OCI-LY1 (cell line): ENCODE measurements at regions not wholly inside any gene's neighbourhood (a gene's known extent, or its start where the extent isn't known, plus 50 kb on each side); places are given as distances from the start of the nearest gene placed in this dataset.

Experiments
- H2AFZ ChIP-seq: fragments of 200-600 bp; sonication (generic), shearing (Covaris generic); 2 replicates; pipeline ENCODE4 v1.6.0; 2014; ENCODE audit warnings: antibody characterized with exemption, mild to moderate bottlenecking, low read length
- H3F3A ChIP-seq: fragments of 200-600 bp; sonication (generic), shearing (Covaris generic); 2 replicates; pipeline ENCODE4 v1.6.0; 2014; ENCODE audit warnings: mild to moderate bottlenecking, antibody characterized with exemption, low read length, moderate library complexity; ENCODE audit not compliant: insufficient read depth
- H3K27ac ChIP-seq: fragments of 200-600 bp; sonication (generic); 2 replicates; pipeline ENCODE4 v1.5.1; 2014; ENCODE audit warnings: low read length, mixed run types, mild to moderate bottlenecking, low read depth; ENCODE audit not compliant: poor library complexity, severe bottlenecking
- H3K27me3 ChIP-seq: fragments of 200-600 bp; sonication (generic); 2 replicates; pipeline ENCODE4 v1.6.0; 2014; ENCODE audit warnings: antibody characterized with exemption, mild to moderate bottlenecking, low read length, moderate library complexity; ENCODE audit not compliant: insufficient read depth
- H3K36me3 ChIP-seq: fragments of 200-600 bp; sonication (generic); 2 replicates; pipeline ENCODE4 v1.6.1; 2014; ENCODE audit warnings: mild to moderate bottlenecking, antibody characterized with exemption, low read length, moderate library complexity, mixed read lengths; ENCODE audit not compliant: insufficient read depth
- H3K4me1 ChIP-seq: fragments of 200-600 bp; sonication (generic); 2 replicates; pipeline ENCODE4 v1.5.1; 2014; ENCODE audit warnings: mild to moderate bottlenecking, low read length, moderate library complexity; ENCODE audit not compliant: insufficient read depth, severe bottlenecking
- H3K4me2 ChIP-seq: fragments of 200-600 bp; sonication (generic), shearing (Covaris generic); 2 replicates; pipeline ENCODE4 v1.6.1; 2014; ENCODE audit warnings: low read length
- H3K4me3 ChIP-seq: fragments of 200-600 bp; sonication (generic); 2 replicates; pipeline ENCODE4 v1.5.1; 2014; ENCODE audit warnings: low read length, low read depth, mild to moderate bottlenecking, mixed read lengths; ENCODE audit not compliant: poor library complexity, severe bottlenecking
- H3K79me2 ChIP-seq: fragments of 200-600 bp; shearing (Covaris generic); 2 replicates; pipeline ENCODE4 v1.6.1; 2016; ENCODE audit warnings: mixed run types, low read length, mixed read lengths; ENCODE audit not compliant: insufficient read depth
- H3K9ac ChIP-seq: fragments of 200-600 bp; sonication (generic), shearing (Covaris generic); 2 replicates; pipeline ENCODE4 v1.6.1; 2014; ENCODE audit warnings: mild to moderate bottlenecking, low read length, mixed read lengths
- H3K9me2 ChIP-seq: fragments of 200-600 bp; sonication (generic), shearing (Covaris generic); 2 replicates; pipeline ENCODE4 v1.6.1; 2014; ENCODE audit warnings: low read depth, mild to moderate bottlenecking, low read length, mixed read lengths
- H3K9me3 ChIP-seq: fragments of 200-600 bp; shearing (Covaris generic); 2 replicates; pipeline ENCODE4 v1.6.1; 2014; ENCODE audit warnings: low read length, mixed read lengths
- H4K20me1 ChIP-seq: fragments of 200-600 bp; sonication (generic), shearing (Covaris generic); 2 replicates; pipeline ENCODE4 v1.6.0; 2016; ENCODE audit warnings: mild to moderate bottlenecking, low read length; ENCODE audit not compliant: insufficient read depth
- EZH2 ChIP-seq: fragments of 200-600 bp; sonication (generic), shearing (Covaris generic); IDR thresholded peaks from 2 replicates; pipeline ENCODE4 v1.8.0; 2017; ENCODE audit warnings: borderline replicate concordance, mixed run types, mild to moderate bottlenecking, antibody characterized with exemption, low read length, moderate library complexity, mixed read lengths
- TF ChIP-seq, protein P1 (sequence below): fragments of 200-600 bp; sonication (generic), shearing (Covaris generic); IDR thresholded peaks from 2 replicates; pipeline ENCODE4 v1.5.1; 2017; ENCODE audit warnings: mild to moderate bottlenecking, antibody characterized with exemption, low read length, moderate library complexity, mixed read lengths

DNA sequence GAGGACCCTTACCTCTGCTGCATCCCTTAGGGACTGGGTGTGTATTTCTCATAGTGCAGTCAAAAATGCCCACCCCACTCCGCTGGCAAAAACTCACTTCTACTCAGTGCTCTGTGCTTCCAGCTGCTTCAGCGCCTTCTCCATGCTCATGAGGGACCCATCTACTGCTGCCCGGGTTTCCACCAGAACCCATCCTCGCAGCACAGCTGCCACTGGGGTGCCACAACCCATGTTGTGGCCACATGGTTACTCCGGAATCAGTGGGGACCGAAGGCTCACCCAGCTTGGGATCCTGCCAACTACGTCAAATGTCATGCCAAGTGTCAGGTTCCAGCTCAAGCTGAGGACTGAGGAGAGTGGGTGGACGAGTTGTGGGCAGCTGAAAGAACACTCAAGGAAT is 774.2 kb upstream of the EYS start:
- Histone ChIP-seq H3K27ac (no peak overlapping the region), H3K9me3 (no peaks in the 10 kb centered on the region), H3K4me2 (no peak overlapping the region), H3K9ac (no peak overlapping the region), H3K4me3 (no peak overlapping the region), H4K20me1 (no peaks in the 10 kb centered on the region), H2AFZ (no peak overlapping the region), H3K9me2 (no peaks in the 10 kb centered on the region), H3F3A (no peaks in the 10 kb centered on the region), H3K27me3 (no peaks in the 10 kb centered on the region), H3K36me3 (no peaks in the 10 kb centered on the region), H3K79me2 (no peaks in the 10 kb centered on the region), H3K4me1 (no peaks in the 10 kb centered on the region)
- TF ChIP-seq, protein P1, sequence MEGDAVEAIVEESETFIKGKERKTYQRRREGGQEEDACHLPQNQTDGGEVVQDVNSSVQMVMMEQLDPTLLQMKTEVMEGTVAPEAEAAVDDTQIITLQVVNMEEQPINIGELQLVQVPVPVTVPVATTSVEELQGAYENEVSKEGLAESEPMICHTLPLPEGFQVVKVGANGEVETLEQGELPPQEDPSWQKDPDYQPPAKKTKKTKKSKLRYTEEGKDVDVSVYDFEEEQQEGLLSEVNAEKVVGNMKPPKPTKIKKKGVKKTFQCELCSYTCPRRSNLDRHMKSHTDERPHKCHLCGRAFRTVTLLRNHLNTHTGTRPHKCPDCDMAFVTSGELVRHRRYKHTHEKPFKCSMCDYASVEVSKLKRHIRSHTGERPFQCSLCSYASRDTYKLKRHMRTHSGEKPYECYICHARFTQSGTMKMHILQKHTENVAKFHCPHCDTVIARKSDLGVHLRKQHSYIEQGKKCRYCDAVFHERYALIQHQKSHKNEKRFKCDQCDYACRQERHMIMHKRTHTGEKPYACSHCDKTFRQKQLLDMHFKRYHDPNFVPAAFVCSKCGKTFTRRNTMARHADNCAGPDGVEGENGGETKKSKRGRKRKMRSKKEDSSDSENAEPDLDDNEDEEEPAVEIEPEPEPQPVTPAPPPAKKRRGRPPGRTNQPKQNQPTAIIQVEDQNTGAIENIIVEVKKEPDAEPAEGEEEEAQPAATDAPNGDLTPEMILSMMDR, result no peak

DNA sequence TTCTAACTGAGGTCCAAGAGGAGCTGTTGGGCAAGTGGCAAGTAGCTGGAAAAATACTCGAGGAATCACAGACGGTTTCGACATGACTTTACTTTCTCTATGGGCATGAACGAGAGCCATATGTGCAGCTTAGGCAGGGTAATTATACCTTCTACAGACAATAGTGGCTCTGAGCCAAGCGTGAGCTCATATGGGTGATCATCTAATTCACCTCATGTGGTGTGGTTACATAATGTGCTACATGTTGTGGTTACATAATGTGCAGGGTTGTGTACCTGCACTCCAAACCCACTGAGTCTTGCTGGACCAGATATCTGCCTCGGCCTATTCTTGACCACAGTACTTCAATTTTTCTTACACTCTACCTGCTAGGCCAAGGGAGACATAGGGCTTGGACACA is 771.7 kb upstream of the EYS start:
- Histone ChIP-seq H3K79me2 (no peaks in the 10 kb centered on the region), H3K9me3 (no peaks in the 10 kb centered on the region), H3K36me3 (no peaks in the 10 kb centered on the region), H4K20me1 (no peaks in the 10 kb centered on the region), H3K4me2 (no peak overlapping the region), H3K27me3 (no peaks in the 10 kb centered on the region), H2AFZ (no peak overlapping the region), H3F3A (no peaks in the 10 kb centered on the region), H3K9ac (no peak overlapping the region), H3K27ac (no peak overlapping the region), H3K4me1 (no peaks in the 10 kb centered on the region), H3K9me2 (no peaks in the 10 kb centered on the region), H3K4me3 (no peak overlapping the region)
- TF ChIP-seq, protein P1, result no peak
- TF ChIP-seq EZH2, result no peak

DNA sequence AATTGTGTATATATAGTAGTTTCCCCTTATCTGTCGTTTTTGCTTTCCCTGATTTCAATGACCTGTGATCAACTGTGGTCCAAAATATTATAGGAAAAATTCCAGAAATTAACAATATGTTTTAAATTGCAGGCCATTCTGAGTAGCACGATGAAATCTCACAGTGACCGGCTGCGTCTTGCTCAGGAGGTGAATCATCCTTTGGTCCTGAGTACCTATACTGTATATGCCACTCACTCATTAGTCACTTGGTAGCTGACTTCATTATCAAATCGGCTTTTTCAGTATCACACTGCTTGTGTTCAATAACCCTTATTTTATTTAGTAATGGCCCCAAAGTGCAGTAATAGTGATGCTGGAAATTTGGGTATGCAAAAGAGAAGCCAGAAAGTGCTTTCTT is 728.3 kb upstream of the EYS start:
- Histone ChIP-seq H3K27me3 (no peaks in the 10 kb centered on the region), H3K9me3 (no peaks in the 10 kb centered on the region), H3K9me2 (no peaks in the 10 kb centered on the region), H3K4me1 (no peaks in the 10 kb centered on the region), H3K36me3 (no peaks in the 10 kb centered on the region), H3K4me3 (no peak overlapping the region), H4K20me1 (no peaks in the 10 kb centered on the region), H3K9ac (no peak overlapping the region), H2AFZ (no peak overlapping the region), H3K27ac (no peak overlapping the region), H3F3A (no peaks in the 10 kb centered on the region), H3K4me2 (no peak overlapping the region), H3K79me2 (no peaks in the 10 kb centered on the region)
- TF ChIP-seq, protein P1, result no peak
- TF ChIP-seq EZH2, result no peak
